HG03095 (cell line): ENCODE measurements at regions not wholly inside any gene's neighbourhood (a gene's known extent, or its start where the extent isn't known, plus 50 kb on each side); places are given as distances from the start of the nearest gene placed in this dataset.
"Not testable (repeated sequence)": the region's sequence is repeated elsewhere in the genome, so short reads cannot be mapped to it uniquely, and the experiment has no call there.

Experiments used
- ATAC-seq: cut with Tn5 transposase; IDR thresholded peaks from one replicate; pipeline ENCODE4 v1.9.1; 2021; ENCODE audit warnings: moderate library complexity; ENCODE audit not compliant: unreplicated experiment

- ATAC-seq: no peak
Observed at GRCh38 chr5:145660897-145661640, 174.1 kb downstream of the PRELID2 start.

GRCh38 chr5:145658435-145658834, 176.7 kb downstream of the PRELID2 start:
- no peak for ATAC-seq

GRCh38 chr5:145652700-145653099, 182.4 kb downstream of the PRELID2 start:
- ATAC-seq: not testable (repeated sequence)

DNA sequence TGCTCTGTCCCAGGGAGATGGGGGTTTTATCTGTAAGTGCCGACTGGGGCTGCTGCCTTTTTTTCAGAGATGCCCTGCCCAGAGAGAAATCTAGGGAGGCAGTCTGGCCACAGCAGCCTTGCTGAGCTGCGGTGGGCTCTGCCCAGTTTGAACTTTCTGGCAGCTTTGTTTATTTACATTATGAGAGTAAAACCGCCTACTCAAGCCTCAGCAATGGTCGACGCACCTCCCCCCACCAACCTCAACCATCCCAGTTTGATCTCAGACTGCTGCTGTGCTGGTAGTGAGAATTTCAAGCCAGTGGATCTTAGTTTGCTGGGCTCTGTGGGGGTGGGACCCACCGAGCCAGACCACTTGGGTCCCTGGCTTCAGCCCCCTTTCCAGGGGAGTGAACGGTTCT, 188.0 kb downstream of the PRELID2 start:
- ATAC-seq: not testable (repeated sequence)

GRCh38 chr5:145643214-145643613, 191.9 kb downstream of the PRELID2 start:
- ATAC-seq: not testable (repeated sequence)

DNA sequence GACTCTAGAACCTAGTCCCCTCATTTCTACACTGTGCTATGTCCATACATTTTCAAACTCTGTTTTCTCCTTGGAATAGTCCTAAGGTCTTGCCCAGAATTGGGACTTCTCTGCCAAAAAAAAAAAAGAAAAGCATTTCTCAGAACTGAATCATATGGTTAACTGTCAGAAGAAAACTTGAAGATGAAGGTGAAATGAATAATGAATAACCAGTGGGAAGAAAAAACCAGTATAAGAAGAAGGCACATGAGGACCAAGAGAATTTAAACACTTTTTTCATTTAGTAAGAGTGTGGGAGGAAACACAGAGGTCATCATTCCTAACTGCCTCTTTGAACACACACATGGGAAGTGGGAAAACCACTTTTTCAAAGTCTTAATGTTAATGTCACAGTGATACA, 197.7 kb downstream of the PRELID2 start:
- ATAC-seq: no peak

- no peak for ATAC-seq
Observed at GRCh38 chr5:145636371-145636770, 198.8 kb downstream of the PRELID2 start.

DNA sequence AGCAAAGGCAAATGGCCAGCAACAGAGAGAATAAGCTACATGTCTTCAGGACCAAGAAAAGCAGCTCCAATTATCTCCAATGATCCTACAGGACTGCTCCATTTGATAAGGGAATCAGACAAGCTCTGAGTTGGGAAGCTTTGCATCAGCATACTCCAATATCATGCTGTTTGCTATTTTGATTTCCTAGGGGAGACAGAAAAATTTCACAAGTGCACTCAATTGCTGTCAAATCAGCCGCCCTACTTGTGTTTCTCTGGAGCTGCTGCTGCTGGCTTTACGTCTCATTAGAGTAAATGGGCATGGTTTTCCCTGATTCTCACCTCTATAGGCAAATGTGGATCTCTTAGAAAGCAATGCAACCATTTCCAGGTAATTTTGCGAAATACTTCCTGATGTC, 201.7 kb downstream of the PRELID2 start:
- ATAC-seq: no peak

DNA sequence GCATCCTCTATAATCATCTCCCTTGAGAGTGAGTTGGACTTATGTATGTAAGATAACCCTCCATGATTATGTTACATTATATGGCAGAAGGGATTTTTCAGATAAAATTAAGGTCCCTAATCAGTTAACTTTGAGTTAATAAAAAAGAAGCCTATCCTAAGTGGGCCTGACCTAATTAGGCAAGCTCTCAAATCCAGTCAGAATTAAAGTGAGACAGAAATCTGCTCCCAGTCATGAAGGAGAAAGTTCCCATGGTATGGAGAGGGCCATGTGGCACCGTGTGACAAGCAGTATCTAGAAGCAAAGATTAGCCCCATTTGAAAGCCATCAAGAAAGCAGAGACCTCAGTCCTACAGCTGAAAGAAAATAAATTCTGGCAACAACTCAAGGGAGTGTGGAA, 202.4 kb downstream of the PRELID2 start:
- ATAC-seq: no peak

DNA sequence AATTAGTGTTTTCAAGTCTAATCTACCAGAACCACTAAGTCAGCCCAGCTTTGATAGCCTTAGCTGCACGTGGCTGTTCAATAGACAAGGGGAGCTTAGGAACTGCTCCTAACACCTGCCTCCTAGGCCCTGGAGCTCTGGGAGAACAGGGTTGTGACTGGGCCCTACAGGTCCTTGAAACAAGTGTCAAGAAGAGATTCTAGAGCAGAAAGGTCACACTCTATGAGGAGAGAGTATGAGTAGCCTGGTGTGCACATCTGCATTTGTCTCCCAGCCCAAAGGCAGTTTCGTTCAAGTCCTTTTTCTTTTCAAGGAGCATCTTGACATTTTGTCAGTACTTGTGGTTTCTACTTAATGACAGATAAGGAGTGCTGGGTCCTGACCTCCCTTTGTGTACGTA, 206.1 kb downstream of the PRELID2 start:
- ATAC-seq: no peak

- ATAC-seq: no peak
Observed at GRCh38 chr5:145628525-145628924, 206.6 kb downstream of the PRELID2 start.

DNA sequence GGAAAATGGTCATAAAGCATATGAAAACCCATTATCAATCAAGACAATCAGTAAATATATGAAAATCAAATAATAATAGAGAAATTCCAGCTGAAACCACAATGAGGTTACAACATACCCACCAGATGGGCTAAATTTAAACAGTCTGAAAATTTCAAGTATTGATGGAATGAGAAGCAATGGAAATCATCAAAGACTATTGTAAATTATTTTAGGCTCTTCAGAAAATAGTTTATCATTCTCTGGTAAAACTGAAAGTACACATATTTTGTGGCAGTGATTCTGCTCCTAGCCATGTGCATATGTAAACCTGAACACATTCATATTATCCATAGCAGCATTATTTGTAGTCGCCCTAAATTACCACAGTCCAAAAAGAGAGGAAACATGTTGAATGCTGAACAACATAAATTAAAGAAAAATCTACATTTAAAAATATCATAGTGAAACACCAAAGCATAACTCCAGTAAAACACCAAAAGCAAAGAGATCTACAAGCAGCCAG, 215.3 kb downstream of the PRELID2 start:
- ATAC-seq: no peak

- not testable (repeated sequence) for ATAC-seq
Observed at GRCh38 chr5:145616739-145617138, 218.4 kb downstream of the PRELID2 start.

- ATAC-seq: no peak
Observed at GRCh38 chr5:145598983-145599382, 236.2 kb downstream of the PRELID2 start.

DNA sequence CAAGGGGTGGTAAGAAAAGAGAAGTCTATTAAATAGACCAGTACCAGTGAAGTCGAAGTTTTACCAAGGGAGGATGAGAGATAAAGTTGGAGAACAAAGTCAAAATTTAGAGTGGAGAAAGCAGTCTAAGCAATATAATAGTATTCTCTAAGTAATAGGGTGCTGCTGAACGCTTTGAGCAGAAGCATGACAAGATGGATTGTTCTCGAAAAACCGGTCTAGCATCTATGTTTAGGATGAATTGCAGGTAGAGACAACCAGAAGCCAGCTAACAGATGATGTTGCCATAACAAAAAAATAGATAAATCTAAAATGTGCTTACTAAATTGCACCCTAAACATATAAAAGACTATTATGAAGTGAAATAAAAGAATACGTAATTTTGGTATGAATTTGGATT, 237.0 kb downstream of the PRELID2 start:
- no peak for ATAC-seq

DNA sequence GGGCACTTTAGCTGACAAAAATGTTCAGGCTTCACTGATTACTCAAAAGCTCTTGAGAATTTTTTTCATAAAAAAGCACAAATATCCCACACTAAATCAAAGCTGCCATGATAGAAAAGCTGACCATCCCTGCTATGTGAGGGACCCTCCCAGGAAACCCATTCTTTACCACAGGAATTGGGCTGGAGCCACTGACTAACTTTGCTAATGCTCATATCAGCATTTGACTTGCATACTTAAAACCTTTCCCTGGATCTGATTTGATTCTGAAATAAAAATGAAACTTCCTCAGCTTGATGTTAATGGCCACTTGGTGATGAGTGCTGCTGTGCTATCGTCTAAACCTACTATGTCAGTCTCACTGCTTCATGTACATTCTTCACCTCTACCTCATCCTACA, 243.6 kb downstream of the PRELID2 start:
- ATAC-seq: no peak

DNA sequence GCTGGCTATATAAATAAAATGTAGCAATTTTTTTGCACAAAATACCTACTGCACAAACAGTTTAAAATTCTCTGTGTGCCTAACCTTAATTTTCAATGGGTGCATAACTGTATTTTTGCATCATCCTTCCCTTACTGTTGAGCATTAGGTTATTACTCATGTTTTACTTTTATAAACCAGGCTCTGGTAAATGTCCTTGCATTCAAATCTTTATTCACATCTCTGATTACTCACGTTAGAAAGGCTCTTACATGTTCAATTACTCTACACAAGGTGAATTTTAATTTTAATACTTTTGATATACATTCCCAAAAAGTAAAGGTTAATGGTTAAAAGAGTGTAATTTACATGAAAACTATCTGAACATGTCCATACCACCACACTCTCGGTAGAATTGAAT, 246.1 kb downstream of the PRELID2 start:
- ATAC-seq: no peak

GRCh38 chr5:145588558-145588957, 246.6 kb downstream of the PRELID2 start:
- ATAC-seq: no peak

- ATAC-seq: no peak
Observed at GRCh38 chr5:145588113-145588512, 247.0 kb downstream of the PRELID2 start.

- ATAC-seq: no peak
Observed at GRCh38 chr5:145587710-145588109, 247.4 kb downstream of the PRELID2 start.

GRCh38 chr5:145587308-145587672, 247.9 kb downstream of the PRELID2 start:
- ATAC-seq: no peak

DNA sequence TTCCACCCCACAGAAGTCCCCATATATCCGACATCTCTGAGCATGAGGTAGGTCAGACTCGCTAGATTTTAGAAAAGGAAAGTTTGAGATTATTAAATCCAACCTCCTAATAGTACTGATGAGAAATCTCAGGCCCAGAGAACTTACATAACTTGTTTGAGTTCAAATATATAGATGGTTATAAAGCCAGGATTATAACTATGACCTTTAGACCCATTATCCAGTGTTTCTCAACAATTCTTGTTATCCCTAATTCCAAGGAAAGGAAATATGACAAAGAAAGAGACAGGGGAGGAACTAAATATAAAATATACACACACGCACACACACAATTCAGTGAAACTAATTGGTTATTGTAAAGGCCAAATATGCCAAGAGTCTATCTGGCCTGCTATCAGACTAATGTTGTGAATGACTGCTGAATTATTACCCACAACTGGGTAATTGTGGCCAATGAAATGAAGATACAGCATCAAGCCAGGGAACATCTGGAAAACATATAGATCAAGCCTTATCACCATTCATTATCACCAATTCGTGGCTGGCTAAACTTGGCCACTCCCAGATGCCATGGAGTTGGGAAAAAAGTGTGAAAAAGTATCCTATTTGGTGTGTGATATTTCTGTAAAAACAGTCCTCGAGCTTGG, 248.4 kb downstream of the PRELID2 start:
- ATAC-seq: no peak
